Upper lobe of left lung (tissue), 4 donors: ENCODE measurements at regions not wholly inside any gene's neighbourhood (a gene's known extent, or its start where the extent isn't known, plus 50 kb on each side); places are given as distances from the start of the nearest gene placed in this dataset.

ENCODE experiments used
- CTCF ChIP-seq, 6 experiments: fragments of 450-650 bp in 4 of 6; fragments of 200-600 bp in 2 of 6; sonication (generic) in 2 of 6; IDR thresholded peaks; one replicate each; pipeline ENCODE4 v1.5.1; 2016 to 2019; ENCODE audit warnings: antibody characterized with exemption in 6 of 6
- EP300 ChIP-seq, 4 donors: sonication (generic); formaldehyde crosslinking; IDR thresholded peaks; one replicate each; pipeline ENCODE4 v1.5.1; 2017; ENCODE audit warnings: antibody characterized with exemption in 4 of 4, control low read depth in 2 of 4
- POLR2A ChIP-seq, 4 donors: fragments of 450-650 bp; IDR thresholded peaks; one replicate each; pipeline ENCODE4 v1.5.1; 2016 to 2017; ENCODE audit warnings: antibody characterized with exemption in 4 of 4, mild to moderate bottlenecking in 2 of 4
- POLR2AphosphoS5 ChIP-seq, 2 donors: sonication (generic); formaldehyde crosslinking; IDR thresholded peaks; one replicate each; pipeline ENCODE4 v1.5.1; 2017; ENCODE audit warnings: antibody characterized with exemption in 2 of 2

- TF ChIP-seq POLR2AphosphoS5 (IDR thresholded peaks at IDR 0.05) (no peak), CTCF (IDR thresholded peaks at IDR 0.05) (no peak), POLR2A (IDR thresholded peaks at IDR 0.05) (no peak), EP300 (IDR thresholded peaks at IDR 0.05) (no peak)
Observed at GRCh38 chr13:105297839-105298238, 1237.6 kb downstream of the EFNB2 start.
